ENCODE measurements at regions not wholly inside any gene's neighbourhood (a gene's known extent, or its start where the extent isn't known, plus 50 kb on each side); places are given as distances from the start of the nearest gene placed in this dataset.

DNA sequence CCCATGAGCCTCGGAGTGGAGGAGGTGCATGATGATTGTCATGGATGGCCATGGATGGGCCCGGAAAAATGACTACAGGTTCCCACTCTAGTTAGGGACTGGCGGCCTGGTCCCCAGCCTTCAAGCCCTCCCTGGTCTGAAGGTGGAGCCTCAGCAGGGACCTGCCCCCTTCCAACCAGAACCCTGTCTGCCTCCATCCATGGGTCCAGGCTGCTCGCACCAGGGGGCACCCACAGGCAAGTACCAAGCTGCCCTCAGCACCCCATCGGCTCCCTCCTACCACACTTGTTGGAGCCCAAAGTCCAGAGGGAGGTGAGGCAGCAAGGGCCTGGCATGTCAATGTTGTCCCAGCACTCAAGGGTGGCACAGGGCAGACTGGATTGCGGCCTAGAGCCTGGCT is 2468.6 kb downstream of the PCDH7 start:
- no peak for DNase-seq (ENCODE audit: extremely low spot score)
- Histone ChIP-seq H3K9me3 (no peaks in the 10 kb centered on the region), H3K4me3 (no peak overlapping the region), H3K27ac (replicated peaks in 1 of 4) (no peak overlapping the region), H3K27me3 (no peaks in the 10 kb centered on the region), H3K4me1 (no peaks in the 10 kb centered on the region), H3K36me3 (no peaks in the 10 kb centered on the region)
- intact Hi-C loops (cut with DNase I): no loop called here
- TF ChIP-seq POLR2A (IDR thresholded peaks at IDR 0.05; ENCODE audit: low read depth) (no peak), POLR2AphosphoS5 (IDR thresholded peaks at IDR 0.05) (no peak), EP300 (IDR thresholded peaks at IDR 0.05) (no peak)
- TF ChIP-seq, protein P1, sequence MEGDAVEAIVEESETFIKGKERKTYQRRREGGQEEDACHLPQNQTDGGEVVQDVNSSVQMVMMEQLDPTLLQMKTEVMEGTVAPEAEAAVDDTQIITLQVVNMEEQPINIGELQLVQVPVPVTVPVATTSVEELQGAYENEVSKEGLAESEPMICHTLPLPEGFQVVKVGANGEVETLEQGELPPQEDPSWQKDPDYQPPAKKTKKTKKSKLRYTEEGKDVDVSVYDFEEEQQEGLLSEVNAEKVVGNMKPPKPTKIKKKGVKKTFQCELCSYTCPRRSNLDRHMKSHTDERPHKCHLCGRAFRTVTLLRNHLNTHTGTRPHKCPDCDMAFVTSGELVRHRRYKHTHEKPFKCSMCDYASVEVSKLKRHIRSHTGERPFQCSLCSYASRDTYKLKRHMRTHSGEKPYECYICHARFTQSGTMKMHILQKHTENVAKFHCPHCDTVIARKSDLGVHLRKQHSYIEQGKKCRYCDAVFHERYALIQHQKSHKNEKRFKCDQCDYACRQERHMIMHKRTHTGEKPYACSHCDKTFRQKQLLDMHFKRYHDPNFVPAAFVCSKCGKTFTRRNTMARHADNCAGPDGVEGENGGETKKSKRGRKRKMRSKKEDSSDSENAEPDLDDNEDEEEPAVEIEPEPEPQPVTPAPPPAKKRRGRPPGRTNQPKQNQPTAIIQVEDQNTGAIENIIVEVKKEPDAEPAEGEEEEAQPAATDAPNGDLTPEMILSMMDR (IDR thresholded peaks at IDR 0.05): no peak
- 88% methylated on average over 5 of the region's 6 CpGs for WGBS

DNA sequence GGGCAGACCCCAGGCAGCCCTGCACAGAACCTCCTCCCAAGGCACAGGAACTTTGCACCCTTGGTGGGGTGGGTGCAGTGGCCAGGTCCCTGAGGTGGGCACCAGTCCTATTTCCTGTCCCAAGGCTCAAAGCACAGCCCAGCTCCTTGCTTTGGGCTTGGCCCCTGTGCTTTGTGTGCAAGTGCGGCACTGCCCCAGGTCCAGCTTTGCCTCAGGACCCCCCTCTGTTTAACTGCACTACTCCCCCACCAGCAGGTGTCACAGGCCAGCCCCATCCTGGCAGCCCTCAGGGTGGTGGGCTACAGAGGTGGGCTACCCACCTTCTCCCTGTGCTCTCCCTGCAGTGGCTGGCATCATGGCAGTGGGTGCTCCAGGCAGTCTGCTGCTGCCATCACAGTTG is 2469.0 kb downstream of the PCDH7 start:
- Histone ChIP-seq H3K27ac (replicated peaks in 1 of 4) (no peak overlapping the region), H3K27me3 (no peaks in the 10 kb centered on the region), H3K4me1 (no peaks in the 10 kb centered on the region), H3K4me3 (no peak overlapping the region), H3K9me3 (no peaks in the 10 kb centered on the region), H3K36me3 (no peaks in the 10 kb centered on the region)
- no peak for DNase-seq (ENCODE audit: extremely low spot score)
- intact Hi-C loops (cut with DNase I): no loop called here
- TF ChIP-seq POLR2AphosphoS5 (IDR thresholded peaks at IDR 0.05): no peak
- WGBS: 100% methylated on average over 1 of the region's 1 CpG

DNA sequence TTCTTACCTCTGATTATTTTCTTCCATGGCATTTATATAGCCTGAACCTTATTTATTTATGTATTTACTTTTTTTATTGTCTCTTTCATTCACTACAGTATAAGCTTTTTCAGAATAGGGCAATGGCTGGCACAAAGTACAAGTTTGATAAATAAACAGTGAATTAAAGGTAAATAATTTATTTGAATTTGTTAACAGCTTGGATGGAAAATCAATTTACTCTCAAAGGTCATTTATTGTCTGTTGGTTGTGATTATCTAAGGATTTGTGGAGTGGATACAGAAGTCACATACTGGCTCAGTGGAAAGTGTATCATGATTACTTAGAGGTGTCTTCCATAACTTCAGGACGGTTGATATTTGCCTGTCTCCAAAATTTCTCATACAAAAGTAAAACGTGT is 2472.9 kb downstream of the PCDH7 start:
- H3K36me3 ChIP-seq: no peaks in the 10 kb centered on the region
- no peaks in the 10 kb centered on the region for H3K4me1 ChIP-seq
- no peak overlapping the region for H3K4me3 ChIP-seq
- 68% methylated on average over 2 of the region's 2 CpGs for WGBS
- H3K9me3 ChIP-seq: no peaks in the 10 kb centered on the region
- no peak for DNase-seq (ENCODE audit: extremely low spot score)
- intact Hi-C loops (cut with DNase I): no loop called here
- no peak for TF ChIP-seq POLR2AphosphoS5 (IDR thresholded peaks at IDR 0.05)
- TF ChIP-seq, protein P1 (IDR thresholded peaks at IDR 0.05): no peak
- no peak for TF ChIP-seq POLR2A (IDR thresholded peaks at IDR 0.05; ENCODE audit: low read depth)
- TF ChIP-seq EP300 (IDR thresholded peaks at IDR 0.05): no peak
- H3K27me3 ChIP-seq: no peaks in the 10 kb centered on the region
- H3K27ac ChIP-seq (replicated peaks in 1 of 4): no peak overlapping the region

DNA sequence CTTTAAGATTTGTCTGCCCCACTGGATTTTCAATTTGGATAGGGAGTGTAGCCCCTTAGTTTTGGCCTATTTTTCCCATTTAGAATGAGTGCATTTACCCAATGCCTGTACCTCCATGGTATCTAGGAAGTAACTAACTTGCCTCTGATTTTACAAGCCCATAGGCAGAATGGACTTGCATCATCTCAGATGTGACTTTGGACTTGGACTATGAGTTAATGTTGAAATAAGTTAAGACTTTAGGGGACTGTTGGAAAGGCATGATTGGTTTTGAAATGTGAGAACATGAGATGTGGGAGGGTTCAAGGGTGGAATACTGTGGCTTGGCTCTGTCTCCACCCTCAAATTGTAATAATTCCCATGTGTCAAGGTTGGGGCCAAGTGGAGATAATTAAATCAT is 2480.2 kb downstream of the PCDH7 start:
- Histone ChIP-seq H3K27ac (replicated peaks in 1 of 4) (no peak overlapping the region), H3K36me3 (no peaks in the 10 kb centered on the region), H3K4me3 (no peak overlapping the region), H3K9me3 (peaks cover 0 to 4% (median 0%) of the 10 kb centered on the region in 4 donors), H3K4me1 (no peaks in the 10 kb centered on the region), H3K27me3 (no peaks in the 10 kb centered on the region)
- DNase-seq (ENCODE audit: extremely low spot score): no peak
- intact Hi-C loops (cut with DNase I): no loop called here
- TF ChIP-seq, protein P1 (IDR thresholded peaks at IDR 0.05): no peak
- TF ChIP-seq POLR2A (IDR thresholded peaks at IDR 0.05; ENCODE audit: low read depth) (no peak), EP300 (IDR thresholded peaks at IDR 0.05) (no peak), POLR2AphosphoS5 (IDR thresholded peaks at IDR 0.05) (no peak)

DNA sequence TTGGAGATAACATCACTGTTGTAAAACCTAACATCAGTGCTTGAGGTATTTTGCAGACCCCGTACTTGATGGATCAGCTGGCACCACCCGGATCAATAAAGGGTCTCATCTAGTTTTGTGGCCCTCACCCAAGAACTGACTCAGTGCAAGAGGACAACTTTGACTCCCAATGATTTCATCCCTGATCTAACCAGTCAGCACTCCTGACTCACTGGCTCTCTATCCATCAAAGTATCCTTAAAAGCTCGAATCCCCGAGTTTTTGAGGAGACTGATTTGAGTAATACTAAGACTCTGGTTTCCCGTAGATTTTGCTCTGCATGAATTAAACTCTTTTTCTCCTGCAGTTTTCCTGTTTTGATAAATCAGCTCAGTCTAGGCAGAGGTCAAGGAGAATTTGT is 2498.1 kb downstream of the PCDH7 start:
- no peak for TF ChIP-seq POLR2AphosphoS5 (IDR thresholded peaks at IDR 0.05)
- no peak for TF ChIP-seq POLR2A (IDR thresholded peaks at IDR 0.05; ENCODE audit: low read depth)
- TF ChIP-seq EP300 (IDR thresholded peaks at IDR 0.05): no peak
- TF ChIP-seq, protein P1 (IDR thresholded peaks at IDR 0.05): no peak
- Histone ChIP-seq H3K36me3 (no peaks in the 10 kb centered on the region), H3K27me3 (no peaks in the 10 kb centered on the region), H3K27ac (replicated peaks in 1 of 4) (no peak overlapping the region), H3K4me3 (no peak overlapping the region), H3K4me1 (no peaks in the 10 kb centered on the region), H3K9me3 (no peaks in the 10 kb centered on the region)
- intact Hi-C loops (cut with DNase I): no loop called here
- no peak for DNase-seq (ENCODE audit: extremely low spot score)
- 77% methylated on average over 5 of the region's 5 CpGs for WGBS
